Testis (tissue), 2 donors: ENCODE measurements at regions not wholly inside any gene's neighbourhood (a gene's known extent, or its start where the extent isn't known, plus 50 kb on each side); places are given as distances from the start of the nearest gene placed in this dataset.

Experiments used
- CTCF ChIP-seq, 3 experiments: fragments of 450-650 bp in 2 of 3; fragments of 200-600 bp in 1 of 3; sonication (generic) in 1 of 3; IDR thresholded peaks; one replicate each; pipeline ENCODE4 v1.5.1; 2016 to 2019; ENCODE audit warnings: antibody characterized with exemption in 3 of 3, mild to moderate bottlenecking in 2 of 3, moderate library complexity in 1 of 3
- POLR2A ChIP-seq: fragments of 450-650 bp; IDR thresholded peaks from one replicate; pipeline ENCODE4 v1.6.1; 2017; ENCODE audit warnings: antibody characterized with exemption, mild to moderate bottlenecking, moderate library complexity

- no peak for TF ChIP-seq CTCF (IDR thresholded peaks at IDR 0.05)
- no peak for TF ChIP-seq POLR2A
These were observed 140.0 kb downstream of the BARX1 start for GRCh38 chr9:93815135-93815534.
